Upper lobe of left lung (tissue), 6 donors: ENCODE measurements at regions not wholly inside any gene's neighbourhood (a gene's known extent, or its start where the extent isn't known, plus 50 kb on each side); places are given as distances from the start of the nearest gene placed in this dataset.

Experiments used
- ATAC-seq, 2 donors: fragments of 200-7000 bp; cut with Tn5 transposase; one replicate each; pipeline ENCODE4 v1.9.1; 2022; ENCODE audit warnings: mild to moderate bottlenecking in 2 of 2, moderate library complexity in 2 of 2; ENCODE audit not compliant: low FRiP score in 2 of 2
- DNase-seq, 2 donors: peaks; one replicate each; pipeline ENCODE4 v3.0.0-alpha.2; 2019 to 2020
- H3K27ac ChIP-seq, 4 donors: fragments of 200-600 bp; sonication (generic); one replicate each; pipeline ENCODE4 v1.5.1; 2016 to 2019
- H3K27me3 ChIP-seq, 4 donors: fragments of 200-600 bp; sonication (generic); one replicate each; pipeline ENCODE4 v1.5.1; 2017 to 2019
- H3K36me3 ChIP-seq, 4 donors: fragments of 200-600 bp; sonication (generic); one replicate each; pipeline ENCODE4 v1.5.1; 2016 to 2019
- H3K4me1 ChIP-seq, 4 donors: fragments of 200-600 bp; sonication (generic); one replicate each; pipeline ENCODE4 v1.5.1; 2018 to 2019
- H3K4me3 ChIP-seq, 4 donors: fragments of 200-600 bp; sonication (generic); one replicate each; pipeline ENCODE4 v1.5.1; 2017 to 2019; ENCODE audit warnings: mild to moderate bottlenecking in 2 of 4, moderate library complexity in 1 of 4
- H3K9me3 ChIP-seq, 4 donors: fragments of 200-600 bp; sonication (generic); one replicate each; pipeline ENCODE4 v1.5.1; 2018 to 2019
- CTCF ChIP-seq, 6 experiments: fragments of 450-650 bp in 4 of 6; fragments of 200-600 bp in 2 of 6; sonication (generic) in 2 of 6; IDR thresholded peaks; one replicate each; pipeline ENCODE4 v1.5.1; 2016 to 2019; ENCODE audit warnings: antibody characterized with exemption in 6 of 6
- EP300 ChIP-seq, 4 donors: sonication (generic); formaldehyde crosslinking; IDR thresholded peaks; one replicate each; pipeline ENCODE4 v1.5.1; 2017; ENCODE audit warnings: antibody characterized with exemption in 4 of 4, control low read depth in 2 of 4
- POLR2A ChIP-seq, 4 donors: fragments of 450-650 bp; IDR thresholded peaks; one replicate each; pipeline ENCODE4 v1.5.1; 2016 to 2017; ENCODE audit warnings: antibody characterized with exemption in 4 of 4, mild to moderate bottlenecking in 2 of 4
- POLR2AphosphoS5 ChIP-seq, 2 donors: sonication (generic); formaldehyde crosslinking; IDR thresholded peaks; one replicate each; pipeline ENCODE4 v1.5.1; 2017; ENCODE audit warnings: antibody characterized with exemption in 2 of 2
- WGBS, 2 donors: methylation state at CpG; one replicate each; pipeline ENCODE4 v1.1.5; 2017 to 2018; 5-methylcytosine and 5-hydroxymethylcytosine counted together
- donor health status: DM: no; HTN: no; CAD: no; lungs with moderate emphysema.
- donor health status: DM: no; HTN: yes; CAD: no; lungs with severe emphysema.

- Histone ChIP-seq H3K27me3 (no peaks in the 10 kb centered on the region), H3K4me1 (no peaks in the 10 kb centered on the region), H3K27ac (no peak overlapping the region), H3K36me3 (no peaks in the 10 kb centered on the region), H3K4me3 (no peak overlapping the region), H3K9me3 (no peaks in the 10 kb centered on the region)
- ATAC-seq = no peak
- 90 to 92% methylated on average over 4 of the region's 4 CpGs for WGBS, 2 donors
- TF ChIP-seq POLR2AphosphoS5 (IDR thresholded peaks at IDR 0.05) (no peak), EP300 (IDR thresholded peaks at IDR 0.05) (no peak), CTCF (IDR thresholded peaks at IDR 0.05) (no peak), POLR2A (IDR thresholded peaks at IDR 0.05) (no peak)
- DNase-seq = no peak
These were observed 387.8 kb downstream of the IRS1 start for GRCh38 chr2:226411727-226412360.

GRCh38 chr2:226411205-226411604 is 388.4 kb downstream of the IRS1 start:
- DNase-seq = no peak
- Histone ChIP-seq H3K9me3 (no peaks in the 10 kb centered on the region), H3K4me3 (no peak overlapping the region), H3K27ac (no peak overlapping the region), H3K36me3 (no peaks in the 10 kb centered on the region), H3K27me3 (no peaks in the 10 kb centered on the region), H3K4me1 (no peaks in the 10 kb centered on the region)
- TF ChIP-seq POLR2A (IDR thresholded peaks at IDR 0.05) = no peak
- TF ChIP-seq EP300 (IDR thresholded peaks at IDR 0.05) = no peak
- TF ChIP-seq CTCF (IDR thresholded peaks at IDR 0.05) = no peak
- no peak for TF ChIP-seq POLR2AphosphoS5 (IDR thresholded peaks at IDR 0.05)
- WGBS, 2 donors = 79 to 89% methylated on average over 3 of the region's 3 CpGs
- no peak for ATAC-seq

- Histone ChIP-seq H3K9me3 (no peaks in the 10 kb centered on the region), H3K4me3 (no peak overlapping the region), H3K36me3 (no peaks in the 10 kb centered on the region), H3K27me3 (no peaks in the 10 kb centered on the region), H3K4me1 (no peaks in the 10 kb centered on the region), H3K27ac (no peak overlapping the region)
- ATAC-seq = no peak
- TF ChIP-seq POLR2AphosphoS5 (IDR thresholded peaks at IDR 0.05) = no peak
- no peak for TF ChIP-seq EP300 (IDR thresholded peaks at IDR 0.05)
- TF ChIP-seq POLR2A (IDR thresholded peaks at IDR 0.05) = no peak
- TF ChIP-seq CTCF (IDR thresholded peaks at IDR 0.05) = no peak
- 59 to 61% methylated on average over 4 of the region's 4 CpGs for WGBS, 2 donors
- no peak for DNase-seq
These were observed 389.3 kb downstream of the IRS1 start for GRCh38 chr2:226410247-226410835.

GRCh38 chr2:226409134-226409533 is 390.5 kb downstream of the IRS1 start:
- no peaks in the 10 kb centered on the region for H3K27me3 ChIP-seq
- DNase-seq (no peak), ATAC-seq (no peak)
- no peaks in the 10 kb centered on the region for H3K36me3 ChIP-seq
- 86 to 95% methylated on average over 1 of the region's 1 CpG for WGBS, 2 donors
- no peak overlapping the region for H3K27ac ChIP-seq
- H3K4me3 ChIP-seq = no peak overlapping the region
- H3K9me3 ChIP-seq = no peaks in the 10 kb centered on the region
- no peak for TF ChIP-seq EP300 (IDR thresholded peaks at IDR 0.05)
- H3K4me1 ChIP-seq = no peaks in the 10 kb centered on the region

GRCh38 chr2:226408141-226408540 is 391.5 kb downstream of the IRS1 start:
- Histone ChIP-seq H3K9me3 (no peaks in the 10 kb centered on the region), H3K4me3 (no peak overlapping the region), H3K4me1 (no peaks in the 10 kb centered on the region), H3K27ac (no peak overlapping the region), H3K36me3 (no peaks in the 10 kb centered on the region), H3K27me3 (no peaks in the 10 kb centered on the region)
- WGBS, 2 donors = 75 to 89% methylated on average over 4 of the region's 4 CpGs
- DNase-seq = no peak
- ATAC-seq = no peak
- TF ChIP-seq POLR2A (IDR thresholded peaks at IDR 0.05) = no peak
- no peak for TF ChIP-seq POLR2AphosphoS5 (IDR thresholded peaks at IDR 0.05)
- no peak for TF ChIP-seq EP300 (IDR thresholded peaks at IDR 0.05)
- no peak for TF ChIP-seq CTCF (IDR thresholded peaks at IDR 0.05)
